ENCODE measurements at regions not wholly inside any gene's neighbourhood (a gene's known extent, or its start where the extent isn't known, plus 50 kb on each side); places are given as distances from the start of the nearest gene placed in this dataset.
"Not testable (repeated sequence)": the region's sequence is repeated elsewhere in the genome, so short reads cannot be mapped to it uniquely, and the experiment has no call there.

DNA sequence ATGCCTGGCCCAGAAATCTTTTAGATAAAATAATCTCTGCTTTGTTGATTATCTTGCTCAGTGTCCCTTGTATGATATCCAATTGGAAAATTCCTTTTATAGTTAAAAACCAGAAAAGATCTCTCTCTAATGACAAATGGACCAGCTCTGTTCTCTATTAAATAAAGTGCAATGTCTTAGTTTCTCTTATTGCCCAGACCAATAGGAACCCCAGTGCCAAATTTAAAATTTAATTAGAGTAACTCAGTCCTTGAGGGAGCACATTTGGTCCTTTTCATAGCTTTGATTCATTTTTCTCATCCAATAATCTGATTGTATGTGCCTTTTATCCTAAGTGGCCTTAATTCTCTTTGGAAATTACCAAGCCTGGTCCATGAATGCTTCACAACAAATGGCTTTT is 158.9 kb upstream of the FOXK1 start:
- no peak for DNase-seq (ENCODE audit: low read depth in 1 of 2, low spot score in 1 of 2)

- DNase-seq (ENCODE audit: low read depth in 1 of 2, low spot score in 1 of 2), result no peak
These were observed 158.2 kb upstream of the FOXK1 start for GRCh38 chr7:4523873-4524272.

DNA sequence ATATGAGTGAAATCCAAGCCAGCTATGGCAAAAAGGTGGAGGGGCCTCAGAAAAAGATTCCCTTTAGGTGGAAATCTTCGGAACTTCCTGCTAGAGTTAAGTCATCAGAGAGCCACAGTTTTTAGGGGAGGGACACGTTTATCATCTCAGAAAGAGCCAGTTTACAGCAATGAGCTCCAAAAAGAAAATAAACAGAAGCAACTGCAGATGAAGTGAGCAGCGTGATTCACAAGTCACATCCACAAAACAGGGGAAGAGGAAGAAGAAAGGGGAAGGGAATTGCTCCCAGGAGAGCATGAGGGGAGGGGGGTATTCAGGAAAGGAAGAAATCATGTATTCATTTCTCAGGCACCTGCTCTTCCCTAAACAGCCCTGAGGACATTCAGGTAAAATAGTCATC is 156.2 kb upstream of the FOXK1 start:
- DNase-seq (ENCODE audit: low read depth in 1 of 2, low spot score in 1 of 2), result no peak

GRCh38 chr7:4527988-4528636 is 154.0 kb upstream of the FOXK1 start:
- no peak for DNase-seq (ENCODE audit: low read depth in 1 of 2, low spot score in 1 of 2)

DNA sequence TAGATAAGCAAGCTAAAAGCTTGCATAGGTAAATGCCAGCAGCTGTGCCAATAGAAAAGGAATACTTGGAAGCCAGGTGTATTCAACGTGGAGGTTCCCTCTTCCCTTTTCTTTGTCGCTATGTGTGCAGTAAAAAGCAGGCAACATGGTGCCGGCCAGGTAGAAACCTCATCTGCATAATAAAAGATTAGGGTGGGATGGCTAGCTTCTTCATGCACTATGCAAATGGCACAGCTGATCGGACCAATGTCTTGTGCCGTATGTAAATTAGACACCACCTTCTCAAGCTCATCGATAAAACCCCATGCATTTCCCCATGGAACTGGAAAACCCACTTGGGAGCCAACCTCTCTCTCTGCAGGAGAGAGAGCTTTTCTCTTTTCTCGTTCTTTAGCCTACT is 150.9 kb upstream of the FOXK1 start:
- DNase-seq (ENCODE audit: low read depth in 1 of 2, low spot score in 1 of 2), result no peak

- not testable (repeated sequence) for DNase-seq (ENCODE audit: low read depth in 1 of 2, low spot score in 1 of 2)
These were observed 148.8 kb upstream of the FOXK1 start for GRCh38 chr7:4533339-4533738.

DNA sequence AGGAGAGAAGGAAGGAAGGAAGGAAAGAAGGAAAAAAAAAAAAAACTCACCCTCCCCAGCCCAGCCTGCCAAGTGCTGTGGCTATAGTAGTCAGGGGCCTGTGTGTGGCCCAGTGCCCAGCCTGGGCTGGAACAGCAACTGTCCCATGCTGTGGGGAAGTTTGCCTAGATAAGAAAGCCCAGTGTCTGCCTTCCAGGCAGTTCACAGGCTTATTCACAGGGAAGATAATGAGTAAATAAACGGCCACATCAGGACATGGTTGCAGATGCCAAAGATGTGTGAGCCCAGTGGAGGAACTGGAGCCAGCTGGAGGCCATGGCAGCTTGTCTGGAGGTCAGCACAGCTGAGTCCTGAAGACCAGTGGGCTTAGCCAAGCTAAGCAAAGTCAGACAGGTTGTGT is 132.4 kb upstream of the FOXK1 start:
- no peak for DNase-seq (ENCODE audit: low read depth in 1 of 2, low spot score in 1 of 2)

GRCh38 chr7:4550117-4550516 is 132.0 kb upstream of the FOXK1 start:
- no peak for DNase-seq (ENCODE audit: low read depth in 1 of 2, low spot score in 1 of 2)

DNA sequence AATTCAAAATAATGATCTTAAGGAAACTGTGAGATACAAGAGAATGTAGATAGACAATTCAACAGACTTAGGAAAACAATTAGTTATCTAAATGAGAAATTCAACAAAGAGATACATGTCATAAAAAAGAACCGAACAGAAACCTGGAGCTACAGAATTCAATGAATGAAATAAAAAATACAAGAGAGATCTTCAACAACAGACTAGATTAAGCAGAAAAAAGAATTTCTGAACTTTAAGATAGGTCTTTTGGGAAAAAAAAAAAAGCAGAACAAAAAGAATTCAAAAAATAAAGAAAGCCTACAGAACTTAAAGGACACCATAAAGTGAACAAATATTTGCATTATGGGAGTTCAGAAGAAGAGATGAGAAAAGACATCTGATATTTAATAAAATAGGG is 129.1 kb upstream of the FOXK1 start:
- DNase-seq (ENCODE audit: low read depth in 1 of 2, low spot score in 1 of 2), result no peak

GRCh38 chr7:4556868-4557793 is 125.0 kb upstream of the FOXK1 start:
- DNase-seq (ENCODE audit: low read depth in 1 of 2, low spot score in 1 of 2), result no peak

DNA sequence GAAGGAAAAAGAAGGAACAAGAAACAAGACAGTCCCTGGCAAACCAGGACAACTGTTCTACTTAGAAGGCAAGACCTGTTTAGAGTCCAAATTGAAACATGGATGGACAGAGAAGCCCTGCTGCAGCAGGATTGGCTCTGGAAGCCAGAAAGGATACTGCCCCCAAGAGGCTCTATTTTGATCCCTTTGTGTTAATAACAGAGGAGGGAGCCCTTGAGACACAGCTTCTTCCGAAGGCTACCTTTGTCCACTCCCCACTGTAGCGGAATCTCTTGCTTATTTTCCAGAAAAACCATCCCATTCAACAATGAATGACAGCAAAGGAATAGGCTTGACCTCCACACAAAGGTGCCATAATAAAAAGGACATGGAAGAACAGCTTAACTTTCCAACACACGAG is 120.3 kb upstream of the FOXK1 start:
- DNase-seq (ENCODE audit: low read depth in 1 of 2, low spot score in 1 of 2), result no peak

DNA sequence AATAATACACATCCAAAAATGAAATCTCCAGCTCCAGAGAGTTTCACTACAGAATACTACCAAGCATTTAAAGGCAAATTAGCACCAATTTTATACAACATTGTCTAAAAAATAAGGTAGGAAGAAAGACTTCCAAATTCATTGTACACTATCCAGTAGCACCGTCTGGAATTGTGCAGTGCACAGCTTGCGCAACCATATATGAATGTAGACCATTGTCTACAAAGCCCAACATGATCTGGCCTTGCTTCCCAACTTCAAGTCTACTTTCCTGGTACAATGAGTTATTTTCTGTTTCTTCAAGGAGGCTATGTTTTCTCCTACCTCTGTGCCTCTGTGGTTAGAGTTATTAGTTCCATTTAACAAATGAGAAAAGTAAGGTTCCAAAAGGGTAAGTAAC is 115.4 kb upstream of the FOXK1 start:
- DNase-seq (ENCODE audit: low read depth in 1 of 2, low spot score in 1 of 2), result no peak

- no peak for DNase-seq (ENCODE audit: low read depth in 1 of 2, low spot score in 1 of 2)
These were observed 107.2 kb upstream of the FOXK1 start for GRCh38 chr7:4574851-4575250.

DNA sequence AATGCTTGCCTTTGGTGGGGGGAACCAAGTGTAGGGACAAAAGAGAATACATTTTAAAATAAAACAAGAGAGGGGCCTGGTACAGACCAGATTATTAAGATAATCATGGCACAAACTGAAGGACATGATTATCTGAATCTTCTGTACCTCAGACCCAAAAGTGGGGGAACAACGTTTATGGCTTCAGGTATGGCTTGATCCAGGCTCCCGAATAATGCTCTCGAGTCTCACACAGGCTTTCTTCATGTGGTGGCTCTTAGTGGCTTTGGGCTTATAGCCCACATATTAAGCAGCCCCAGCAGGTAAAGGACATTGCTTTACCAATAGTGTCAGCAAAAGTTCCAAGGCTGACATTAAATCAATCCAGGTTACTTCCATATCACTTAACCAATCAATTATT is 106.8 kb upstream of the FOXK1 start:
- DNase-seq (ENCODE audit: low read depth in 1 of 2, low spot score in 1 of 2), result no peak

DNA sequence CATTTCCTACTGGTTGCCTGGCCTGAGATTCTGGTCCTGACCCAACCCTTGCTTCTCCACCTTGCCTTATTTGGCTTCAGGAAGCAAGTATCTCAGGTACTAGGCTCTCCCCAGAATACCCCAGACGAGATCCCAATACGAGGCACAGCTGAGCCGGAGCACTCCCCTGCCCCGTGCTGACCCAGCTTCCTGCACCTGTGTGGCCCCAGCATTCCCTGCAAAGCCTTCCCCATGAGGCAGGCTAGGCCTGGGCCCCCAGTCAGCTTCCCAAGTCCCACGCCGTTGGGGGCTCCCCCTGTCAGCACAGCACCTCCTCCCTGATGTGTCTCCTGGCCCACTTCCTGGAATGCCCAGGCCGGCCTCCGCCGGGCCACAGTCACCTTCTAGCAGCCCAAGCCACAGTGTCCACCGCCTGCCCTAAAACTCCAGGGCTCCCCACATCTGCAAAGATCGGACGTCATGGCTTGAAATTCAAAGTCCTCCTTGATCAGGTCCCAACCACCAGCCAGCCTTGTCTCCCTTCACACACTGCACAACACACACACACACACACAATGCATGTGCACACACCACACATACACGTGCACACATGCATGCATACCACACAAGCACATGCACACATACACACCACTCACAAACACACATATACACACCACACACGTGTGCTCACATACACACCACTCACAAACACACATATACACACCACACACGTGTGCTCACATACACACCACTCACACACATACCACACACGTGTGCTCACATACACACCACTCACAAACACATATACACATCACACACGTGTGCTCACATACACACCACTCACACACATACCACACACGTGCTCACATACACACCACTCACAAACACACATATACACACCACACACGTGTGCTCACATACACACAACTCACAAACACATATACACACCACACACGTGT is 78.9 kb upstream of the FOXK1 start:
- no peak for DNase-seq (ENCODE audit: low read depth in 1 of 2, low spot score in 1 of 2)

DNA sequence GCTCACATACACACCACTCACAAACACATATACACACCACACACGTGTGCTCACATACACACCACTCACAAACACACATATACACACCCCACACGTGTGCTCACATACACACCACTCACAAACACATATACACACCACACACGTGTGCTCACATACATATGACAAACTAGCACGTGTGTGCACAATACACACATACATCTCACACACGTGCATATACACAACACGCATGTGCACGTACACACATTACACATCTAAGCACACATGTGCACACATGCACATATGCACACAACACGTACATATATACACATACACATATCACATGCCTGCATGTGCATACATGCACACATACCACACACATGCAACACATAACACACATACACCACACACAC is 78.3 kb upstream of the FOXK1 start:
- DNase-seq (ENCODE audit: low read depth in 1 of 2, low spot score in 1 of 2), result no peak

- DNase-seq (ENCODE audit: low read depth in 1 of 2, low spot score in 1 of 2), result no peak
These were observed 77.6 kb upstream of the FOXK1 start for GRCh38 chr7:4604456-4604940.

DNA sequence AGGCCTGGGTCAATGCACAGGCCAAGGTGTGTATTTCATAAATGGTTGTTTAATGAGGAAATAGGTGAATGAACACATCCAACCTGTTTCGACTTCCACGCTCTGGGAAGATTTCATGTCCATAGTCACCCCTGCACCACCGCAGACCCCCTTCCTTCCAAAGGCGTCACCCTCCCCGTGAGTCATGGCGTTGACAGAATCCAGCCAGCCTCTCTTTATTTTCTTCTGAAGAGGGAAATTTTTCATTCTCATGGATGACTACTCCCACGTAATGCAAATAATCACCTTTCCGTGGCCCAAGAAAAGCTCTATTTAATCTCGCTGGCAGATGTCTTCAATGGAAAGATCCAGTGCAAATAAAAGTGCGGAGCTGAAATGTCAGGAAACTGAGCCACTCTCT is 75.3 kb upstream of the FOXK1 start:
- DNase-seq (ENCODE audit: low read depth in 1 of 2, low spot score in 1 of 2), result no peak

GRCh38 chr7:4607311-4607729 is 74.8 kb upstream of the FOXK1 start:
- no peak for DNase-seq (ENCODE audit: low read depth in 1 of 2, low spot score in 1 of 2)

DNA sequence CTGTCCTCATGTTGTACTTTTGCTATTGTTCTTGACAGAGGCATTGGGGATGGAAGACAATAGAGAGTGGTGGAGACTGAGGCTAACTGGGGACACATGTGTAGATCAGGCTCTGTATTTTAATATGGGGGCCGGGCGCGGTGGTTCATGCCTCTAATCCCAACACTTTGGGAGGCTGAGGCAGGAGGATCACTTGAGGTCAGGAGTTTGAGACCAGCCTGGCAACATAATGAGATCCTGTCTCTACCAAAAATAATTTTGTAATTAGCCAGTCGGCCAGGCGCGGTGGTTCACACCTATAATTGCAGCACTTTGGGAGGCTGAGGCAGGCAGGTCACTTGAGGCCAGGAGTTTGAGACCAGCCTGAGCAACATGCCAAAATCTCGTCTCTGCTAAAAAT is 72.5 kb upstream of the FOXK1 start:
- not testable (repeated sequence) for DNase-seq (ENCODE audit: low read depth in 1 of 2, low spot score in 1 of 2)

DNA sequence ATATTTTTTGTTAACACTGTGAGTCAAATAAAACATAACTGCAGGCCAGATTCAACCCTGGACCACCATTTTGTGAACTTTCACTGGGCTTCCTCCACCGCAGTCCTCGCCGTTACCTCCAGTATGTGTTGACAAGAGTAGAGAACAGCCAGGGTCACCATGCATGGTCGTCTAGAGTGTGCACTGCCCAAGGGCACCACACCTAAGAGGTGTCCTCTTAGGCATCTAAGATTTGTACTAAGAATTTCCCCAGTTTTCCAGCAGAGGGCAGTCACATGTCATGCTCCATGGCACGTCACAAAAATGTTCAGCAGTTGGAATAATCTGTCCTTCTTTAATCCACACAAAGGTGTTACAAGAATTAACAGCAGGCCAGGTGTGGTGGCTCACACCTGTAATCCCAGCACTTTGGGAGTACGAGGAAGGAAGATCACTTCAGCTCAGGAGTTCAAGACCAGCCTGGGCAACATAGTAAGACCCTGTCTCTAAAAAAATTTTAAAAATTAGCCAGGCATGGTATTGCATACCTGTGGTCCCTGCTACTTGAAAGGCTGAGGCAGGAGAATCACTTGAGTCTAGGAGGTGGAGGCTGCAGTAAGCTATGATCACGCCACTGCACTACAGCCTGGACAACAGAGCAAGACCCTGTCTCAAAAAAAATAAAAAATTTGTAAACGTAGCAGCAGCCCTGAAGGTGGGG is 71.2 kb upstream of the FOXK1 start:
- DNase-seq (ENCODE audit: low read depth in 1 of 2, low spot score in 1 of 2), result peak in 1 of 2 donors; percentile 3
